ENCODE measurements at regions not wholly inside any gene's neighbourhood (a gene's known extent, or its start where the extent isn't known, plus 50 kb on each side); places are given as distances from the start of the nearest gene placed in this dataset.

DNA sequence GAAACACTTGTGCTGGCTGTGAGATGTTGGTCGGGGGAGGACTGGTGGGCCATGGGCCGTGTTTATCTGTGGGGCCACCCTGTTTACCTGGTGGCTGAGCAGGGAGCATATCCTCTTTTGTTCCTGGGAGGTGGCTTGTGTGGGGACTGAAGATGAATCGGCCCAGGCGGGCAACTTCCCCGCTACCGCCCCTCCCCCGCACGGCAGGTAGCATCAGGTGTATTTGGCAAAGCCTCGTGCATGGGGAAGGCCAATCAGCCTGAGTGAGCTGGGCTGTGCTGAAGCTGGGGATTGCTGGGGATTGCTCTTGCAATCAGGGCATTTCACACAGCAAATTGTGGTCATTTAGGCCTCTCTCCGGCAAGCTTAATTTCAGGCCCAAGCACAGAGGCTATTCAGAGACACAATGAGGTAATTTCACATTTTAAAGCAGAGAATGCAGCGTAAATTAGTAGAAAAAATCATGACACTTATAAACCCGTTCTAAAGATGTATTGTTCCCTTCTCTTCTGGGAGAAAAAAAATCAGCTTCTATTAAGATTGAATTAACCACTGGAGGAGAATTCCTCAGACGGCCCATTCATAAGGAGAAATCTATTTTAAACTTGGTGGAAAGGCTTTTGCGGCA lies 197.7 kb upstream of the POU3F1 start:
- H3K27me3 ChIP-seq (ENCODE audit: control insufficient read depth in 2 of 2, insufficient read depth in 2 of 2, low read length in 2 of 2) = no peaks in the 10 kb centered on the region
- no peak for ATAC-seq
- H3K36me3 ChIP-seq (ENCODE audit: control insufficient read depth in 2 of 3, insufficient read depth in 3 of 3, low read length in 3 of 3) = no peaks in the 10 kb centered on the region
- no peak for DNase-seq
- no peaks in the 10 kb centered on the region for H3K4me1 ChIP-seq (ENCODE audit: control insufficient read depth in 2 of 2, insufficient read depth in 2 of 2, low read length in 2 of 2)
- Mint-ChIP-seq H3K27ac (no peak overlapping the region), H3K27me3 (peaks cover 2 to 15% (median 10%) of the 10 kb centered on the region in 5 donors), H3K4me1 (peaks cover 0 to 5% (median 0%) of the 10 kb centered on the region in 7 donors), H3K4me3 (no peak overlapping the region), H3K9me3 (no peaks in the 10 kb centered on the region), H3K36me3 (no peaks in the 10 kb centered on the region)
- CTCF ChIA-PET = no interaction called here
- H3K27ac ChIP-seq (ENCODE audit: low read depth, low read length) = no peak overlapping the region
- POLR2A ChIA-PET = no interaction called here
- no peak overlapping the region for H3K4me3 ChIP-seq (ENCODE audit: low read length)
- intact Hi-C loops (cut with micrococcal nuclease) = no loop called here
- no peaks in the 10 kb centered on the region for H3K9me3 ChIP-seq (ENCODE audit: control insufficient read depth in 2 of 3, low read length in 3 of 3)

DNA sequence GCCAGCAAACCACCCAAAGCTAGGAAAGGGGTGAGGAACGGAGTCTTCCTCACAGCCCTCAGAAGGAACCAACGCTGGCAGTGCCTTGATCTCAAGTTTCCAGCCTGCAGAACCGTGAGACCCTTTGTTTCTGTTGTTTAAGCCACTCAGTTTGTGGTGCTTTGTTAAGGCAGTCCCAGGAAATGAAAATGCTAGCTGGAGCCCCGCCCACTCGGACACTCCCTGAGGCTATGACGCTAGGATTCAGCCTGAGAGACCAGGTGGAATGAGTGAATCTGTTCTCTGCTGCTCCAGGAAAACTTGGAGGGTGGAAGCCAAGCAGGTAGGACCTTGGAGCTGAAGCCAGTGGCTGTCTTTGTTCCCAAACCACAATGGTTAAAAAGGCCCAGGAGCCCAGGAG lies 196.5 kb upstream of the POU3F1 start:
- DNase-seq = no peak
- Histone ChIP-seq H3K27me3 (ENCODE audit: control insufficient read depth in 2 of 2, insufficient read depth in 2 of 2, low read length in 2 of 2) (no peaks in the 10 kb centered on the region), H3K36me3 (ENCODE audit: control insufficient read depth in 2 of 3, insufficient read depth in 3 of 3, low read length in 3 of 3) (no peaks in the 10 kb centered on the region), H3K4me1 (ENCODE audit: control insufficient read depth in 2 of 2, insufficient read depth in 2 of 2, low read length in 2 of 2) (no peaks in the 10 kb centered on the region), H3K9me3 (ENCODE audit: control insufficient read depth in 2 of 3, low read length in 3 of 3) (no peaks in the 10 kb centered on the region), H3K27ac (ENCODE audit: low read depth, low read length) (no peak overlapping the region), H3K4me3 (ENCODE audit: low read length) (no peak overlapping the region)
- Mint-ChIP-seq H3K4me3 (no peak overlapping the region), H3K27ac (no peak overlapping the region), H3K36me3 (no peaks in the 10 kb centered on the region), H3K4me1 (peaks cover 0 to 2% (median 0%) of the 10 kb centered on the region in 7 donors), H3K27me3 (peaks cover 0 to 8% (median 0%) of the 10 kb centered on the region in 5 donors), H3K9me3 (no peaks in the 10 kb centered on the region)
- ATAC-seq = no peak
- CTCF ChIA-PET = no interaction called here
- intact Hi-C loops (cut with micrococcal nuclease) = no loop called here
- POLR2A ChIA-PET = no interaction called here

DNA sequence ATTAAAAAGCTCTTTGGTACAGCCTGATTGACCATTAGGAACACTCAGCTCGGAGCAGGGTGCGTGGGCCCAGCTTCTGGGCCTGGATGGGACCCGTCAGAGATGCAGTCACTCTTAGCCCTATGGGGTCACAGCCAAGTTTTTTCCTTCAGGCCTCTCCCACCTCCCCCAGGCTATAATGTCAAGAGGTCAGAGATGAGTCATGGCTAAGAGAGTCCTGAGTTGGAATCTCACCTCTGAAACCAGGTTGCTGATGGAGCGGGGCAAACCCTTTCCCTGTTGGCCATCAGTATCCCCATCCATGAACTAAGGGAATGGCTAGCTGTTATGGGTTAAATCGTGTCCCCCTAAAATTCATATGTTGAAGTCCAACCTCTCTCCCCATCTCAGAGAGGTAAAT lies 195.9 kb upstream of the POU3F1 start:
- ChIA-PET POLR2A (no interaction called here), CTCF (no interaction called here)
- no peak for ATAC-seq
- no peaks in the 10 kb centered on the region for H3K9me3 ChIP-seq (ENCODE audit: control insufficient read depth in 2 of 3, low read length in 3 of 3)
- H3K27ac ChIP-seq (ENCODE audit: low read depth, low read length) = no peak overlapping the region
- no peak overlapping the region for H3K27ac Mint-ChIP-seq
- H3K9me3 Mint-ChIP-seq = no peaks in the 10 kb centered on the region
- no peaks in the 10 kb centered on the region for H3K36me3 Mint-ChIP-seq
- H3K4me1 ChIP-seq (ENCODE audit: control insufficient read depth in 2 of 2, insufficient read depth in 2 of 2, low read length in 2 of 2) = no peaks in the 10 kb centered on the region
- H3K4me1 Mint-ChIP-seq = peaks cover 0 to 2% (median 0%) of the 10 kb centered on the region in 7 donors
- H3K4me3 ChIP-seq (ENCODE audit: low read length) = no peak overlapping the region
- intact Hi-C loops (cut with micrococcal nuclease) = no loop called here
- H3K36me3 ChIP-seq (ENCODE audit: control insufficient read depth in 2 of 3, insufficient read depth in 3 of 3, low read length in 3 of 3) = no peaks in the 10 kb centered on the region
- H3K27me3 Mint-ChIP-seq = peaks cover 0 to 2% (median 0%) of the 10 kb centered on the region in 5 donors
- H3K4me3 Mint-ChIP-seq = no peak overlapping the region
- DNase-seq = no peak
- H3K27me3 ChIP-seq (ENCODE audit: control insufficient read depth in 2 of 2, insufficient read depth in 2 of 2, low read length in 2 of 2) = no peaks in the 10 kb centered on the region

DNA sequence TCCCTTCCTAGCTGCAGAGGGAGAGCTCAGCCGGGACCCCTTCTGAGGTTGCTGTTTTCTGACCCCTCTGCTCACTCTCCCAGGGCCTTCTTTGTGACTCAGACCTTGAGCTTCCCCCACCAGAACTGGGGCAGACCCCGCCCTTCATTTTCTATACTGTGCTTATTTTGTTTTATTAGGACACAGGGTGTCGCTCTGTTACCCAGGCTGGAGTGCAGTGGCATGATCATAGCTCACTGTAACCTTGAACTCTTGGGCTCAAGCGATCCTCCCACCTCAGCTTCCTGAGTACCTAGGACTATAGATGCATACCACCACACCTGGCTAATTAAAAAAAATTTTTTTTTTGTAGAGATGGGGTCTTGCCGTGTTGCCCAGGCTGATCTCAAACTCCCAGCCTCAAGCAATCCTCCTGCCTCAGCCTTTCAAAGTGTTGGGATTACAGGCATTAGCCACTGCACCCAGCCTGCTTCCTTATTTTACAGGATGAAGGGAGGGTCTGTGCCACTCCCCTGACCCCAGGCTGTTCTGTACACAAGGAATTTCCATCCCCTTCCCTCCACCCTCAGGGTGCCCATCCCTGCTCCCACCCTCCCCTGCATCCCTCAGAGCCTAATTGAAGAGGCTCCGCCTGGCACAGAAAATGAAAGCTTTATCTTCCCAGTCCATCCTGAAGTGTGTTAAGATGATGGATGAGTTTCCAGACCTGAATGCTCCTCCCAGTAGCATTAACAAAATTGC lies 195.2 kb upstream of the POU3F1 start:
- Mint-ChIP-seq H3K27ac (no peak overlapping the region), H3K4me1 (peaks cover 0 to 2% (median 0%) of the 10 kb centered on the region in 7 donors), H3K9me3 (no peaks in the 10 kb centered on the region), H3K4me3 (no peak overlapping the region), H3K27me3 (no peaks in the 10 kb centered on the region), H3K36me3 (no peaks in the 10 kb centered on the region)
- intact Hi-C loops (cut with micrococcal nuclease) = no loop called here
- no peaks in the 10 kb centered on the region for H3K36me3 ChIP-seq (ENCODE audit: control insufficient read depth in 2 of 3, insufficient read depth in 3 of 3, low read length in 3 of 3)
- ChIA-PET CTCF (no interaction called here), POLR2A (no interaction called here)
- H3K27ac ChIP-seq (ENCODE audit: low read depth, low read length) = no peak overlapping the region
- DNase-seq (no peak), ATAC-seq (no peak)
- no peaks in the 10 kb centered on the region for H3K4me1 ChIP-seq (ENCODE audit: control insufficient read depth in 2 of 2, insufficient read depth in 2 of 2, low read length in 2 of 2)
- H3K9me3 ChIP-seq (ENCODE audit: control insufficient read depth in 2 of 3, low read length in 3 of 3) = no peaks in the 10 kb centered on the region
- H3K27me3 ChIP-seq (ENCODE audit: control insufficient read depth in 2 of 2, insufficient read depth in 2 of 2, low read length in 2 of 2) = no peaks in the 10 kb centered on the region
- no peak overlapping the region for H3K4me3 ChIP-seq (ENCODE audit: low read length)

DNA sequence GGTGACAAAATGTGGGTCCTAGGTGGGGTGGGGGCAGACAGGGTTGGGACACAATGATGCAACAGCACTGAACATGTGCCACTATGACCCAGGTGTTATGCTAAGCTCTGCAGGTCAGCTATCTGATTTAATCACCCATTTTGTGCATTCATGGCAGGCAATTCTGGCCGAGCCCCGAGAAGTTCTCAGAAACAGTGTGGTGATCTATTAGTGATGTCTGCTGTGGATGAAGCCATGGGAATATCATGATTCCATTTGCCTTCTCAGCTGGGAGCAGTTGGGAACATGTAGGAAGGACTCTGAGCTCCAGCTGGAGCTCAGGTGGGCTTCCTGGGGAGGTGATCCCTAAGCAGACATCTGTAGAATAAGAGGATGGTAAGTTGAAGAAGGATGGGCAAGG lies 194.0 kb upstream of the POU3F1 start:
- CTCF ChIA-PET = no interaction called here

DNA sequence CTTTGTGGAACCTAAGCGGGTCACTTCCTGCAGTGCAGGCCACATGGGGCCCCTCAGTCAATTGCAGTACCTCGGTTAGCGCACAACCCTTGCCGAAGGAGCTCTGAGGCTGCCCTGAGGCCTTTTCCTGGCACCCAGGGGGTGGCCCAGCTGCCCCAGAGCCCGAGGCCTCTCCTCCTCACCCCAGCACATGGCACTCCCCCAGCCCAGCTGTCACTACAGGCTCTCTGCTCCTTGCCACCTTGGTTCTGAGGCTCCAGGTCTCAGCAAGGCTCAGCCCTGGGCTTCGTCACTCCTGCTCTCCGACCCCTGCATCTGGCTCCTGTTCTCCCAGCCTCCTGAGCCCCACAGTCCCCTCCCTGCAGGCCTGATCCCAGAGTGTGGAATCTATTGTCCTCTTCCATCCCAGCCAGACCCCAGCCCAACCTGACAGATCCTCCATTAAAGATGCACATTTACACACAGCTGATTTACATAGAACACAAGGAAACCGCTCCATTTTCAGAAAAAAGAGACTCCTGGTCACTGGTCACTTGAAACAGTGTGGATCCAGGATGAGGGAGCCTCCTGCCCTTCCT lies 192.8 kb upstream of the POU3F1 start:
- Histone ChIP-seq H3K27ac (ENCODE audit: low read depth, low read length) (no peak overlapping the region), H3K36me3 (ENCODE audit: control insufficient read depth in 2 of 3, insufficient read depth in 3 of 3, low read length in 3 of 3) (no peaks in the 10 kb centered on the region), H3K9me3 (ENCODE audit: control insufficient read depth in 2 of 3, low read length in 3 of 3) (no peaks in the 10 kb centered on the region), H3K4me3 (ENCODE audit: low read length) (no peak overlapping the region), H3K27me3 (ENCODE audit: control insufficient read depth in 2 of 2, insufficient read depth in 2 of 2, low read length in 2 of 2) (no peaks in the 10 kb centered on the region), H3K4me1 (ENCODE audit: control insufficient read depth in 2 of 2, insufficient read depth in 2 of 2, low read length in 2 of 2) (no peaks in the 10 kb centered on the region)
- H3K27me3 Mint-ChIP-seq = peaks cover 2 to 11% (median 8%) of the 10 kb centered on the region in 5 donors
- ATAC-seq (no peak), DNase-seq (no peak)
- H3K9me3 Mint-ChIP-seq = peaks cover 0 to 2% (median 0%) of the 10 kb centered on the region in 11 donors
- no peak overlapping the region for H3K27ac Mint-ChIP-seq
- CTCF ChIA-PET = no interaction called here
- H3K36me3 Mint-ChIP-seq = no peaks in the 10 kb centered on the region
- H3K4me1 Mint-ChIP-seq = peaks cover 0 to 2% (median 0%) of the 10 kb centered on the region in 7 donors
- POLR2A ChIA-PET = no interaction called here
- H3K4me3 Mint-ChIP-seq = no peak overlapping the region
- intact Hi-C loops (cut with micrococcal nuclease) = no loop called here

More for the DNA sequence above, 194.0 kb upstream of the POU3F1 start:
- Histone ChIP-seq H3K4me3 (ENCODE audit: low read length) (no peak overlapping the region), H3K27me3 (ENCODE audit: control insufficient read depth in 2 of 2, insufficient read depth in 2 of 2, low read length in 2 of 2) (no peaks in the 10 kb centered on the region), H3K4me1 (ENCODE audit: control insufficient read depth in 2 of 2, insufficient read depth in 2 of 2, low read length in 2 of 2) (no peaks in the 10 kb centered on the region), H3K9me3 (ENCODE audit: control insufficient read depth in 2 of 3, low read length in 3 of 3) (no peaks in the 10 kb centered on the region), H3K27ac (ENCODE audit: low read depth, low read length) (no peak overlapping the region), H3K36me3 (ENCODE audit: control insufficient read depth in 2 of 3, insufficient read depth in 3 of 3, low read length in 3 of 3) (no peaks in the 10 kb centered on the region)
- peaks cover 2 to 10% (median 7%) of the 10 kb centered on the region in 5 donors for H3K27me3 Mint-ChIP-seq
- no peak overlapping the region for H3K4me3 Mint-ChIP-seq
- POLR2A ChIA-PET = no interaction called here
- ATAC-seq (no peak), DNase-seq (no peak)
- no peaks in the 10 kb centered on the region for H3K36me3 Mint-ChIP-seq
- intact Hi-C loops (cut with micrococcal nuclease) = no loop called here
- H3K27ac Mint-ChIP-seq = no peak overlapping the region
- peaks cover 0 to 2% (median 0%) of the 10 kb centered on the region in 7 donors for H3K4me1 Mint-ChIP-seq
- peaks cover 0 to 2% (median 0%) of the 10 kb centered on the region in 11 donors for H3K9me3 Mint-ChIP-seq

DNA sequence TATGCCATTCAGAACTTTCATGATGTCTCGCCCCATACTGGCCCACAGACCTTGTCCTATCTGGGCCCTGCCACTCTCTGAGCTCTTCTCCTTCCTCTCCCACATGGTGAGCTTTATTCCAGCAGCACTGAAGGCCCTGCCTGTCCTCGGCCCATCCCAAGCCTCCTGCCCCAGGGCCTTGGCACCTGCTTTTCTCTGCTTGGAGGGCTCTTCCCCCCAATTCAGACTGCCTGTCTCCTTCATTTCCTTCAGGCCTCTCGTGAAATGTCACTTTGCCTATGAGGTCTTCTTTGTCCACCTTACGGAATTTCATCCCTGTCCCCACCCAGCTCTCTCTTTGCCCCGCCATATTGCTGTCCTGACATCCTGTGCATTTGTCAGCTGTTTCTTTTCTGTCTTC lies 191.7 kb upstream of the POU3F1 start:
- Histone ChIP-seq H3K9me3 (ENCODE audit: control insufficient read depth in 2 of 3, low read length in 3 of 3) (no peaks in the 10 kb centered on the region), H3K36me3 (ENCODE audit: control insufficient read depth in 2 of 3, insufficient read depth in 3 of 3, low read length in 3 of 3) (no peaks in the 10 kb centered on the region), H3K27ac (ENCODE audit: low read depth, low read length) (no peak overlapping the region), H3K4me1 (ENCODE audit: control insufficient read depth in 2 of 2, insufficient read depth in 2 of 2, low read length in 2 of 2) (no peaks in the 10 kb centered on the region), H3K4me3 (ENCODE audit: low read length) (no peak overlapping the region), H3K27me3 (ENCODE audit: control insufficient read depth in 2 of 2, insufficient read depth in 2 of 2, low read length in 2 of 2) (no peaks in the 10 kb centered on the region)
- Mint-ChIP-seq H3K27ac (no peak overlapping the region), H3K9me3 (peaks cover 0 to 5% (median 0%) of the 10 kb centered on the region in 11 donors), H3K4me3 (no peak overlapping the region), H3K27me3 (peaks cover 2 to 17% (median 9%) of the 10 kb centered on the region in 5 donors), H3K4me1 (no peaks in the 10 kb centered on the region), H3K36me3 (no peaks in the 10 kb centered on the region)
- intact Hi-C loops (cut with micrococcal nuclease) = no loop called here
- no peak for ATAC-seq
- ChIA-PET CTCF (no interaction called here), POLR2A (no interaction called here)
- no peak for DNase-seq
